H1 (cell line): ENCODE measurements at regions not wholly inside any gene's neighbourhood (a gene's known extent, or its start where the extent isn't known, plus 50 kb on each side); places are given as distances from the start of the nearest gene placed in this dataset.

Experiments
- CTCF ChIA-PET: fragments of 300-600 bp; sonication (Branson Sonifier 250); formaldehyde crosslinking; loops from one replicate; lab custom pipeline; 2021; ENCODE audit not compliant: partially characterized antibody; lab: Charles Lee
- POLR2A ChIA-PET: fragments of 300-600 bp; sonication (Branson Sonifier 250); formaldehyde crosslinking; loops from one replicate; lab custom pipeline; 2021; ENCODE audit warnings: inconsistent platforms; ENCODE audit not compliant: partially characterized antibody; lab: Charles Lee
- DNase-seq, 2 experiments: peaks; one replicate each; pipeline versions ENCODE4 v3.0.0 to v3.0.0-alpha.2; 2010 to 2022; ENCODE audit warnings: low spot score in 2 of 2, low read depth in 1 of 2, mixed read lengths in 1 of 2
- FAIRE-seq: peaks from 2 replicates; lab custom pipeline; 2011; peaks lifted over from hg19 to GRCh38; lab: Jason Lieb, UNC
- H2AFZ ChIP-seq: 2 replicates; pipeline ENCODE4 v1.8.1; 2012; ENCODE audit warnings: low read length, inconsistent platforms
- H2AK5ac ChIP-seq: 2 replicates; pipeline ENCODE4 v1.6.1; 2013; ENCODE audit warnings: low read depth, low read length
- H2BK120ac ChIP-seq: replicated peaks from 2 replicates; pipeline ENCODE3; 2013; ENCODE audit warnings: low read depth, low read length, inconsistent platforms
- H2BK12ac ChIP-seq: 2 replicates; pipeline ENCODE4 v1.6.1; 2013; ENCODE audit warnings: low read depth, low read length
- H2BK15ac ChIP-seq: 2 replicates; pipeline ENCODE4 v1.6.1; 2013; ENCODE audit warnings: low read length
- H2BK20ac ChIP-seq: 2 replicates; pipeline ENCODE4 v1.6.1; 2013; ENCODE audit warnings: low read length
- H2BK5ac ChIP-seq: 2 replicates; pipeline ENCODE4 v1.6.1; 2013; ENCODE audit warnings: low read depth, low read length
- H3K14ac ChIP-seq: 2 replicates; pipeline ENCODE4 v1.6.1; 2013; ENCODE audit warnings: inconsistent platforms; ENCODE audit not compliant: insufficient read length
- H3K18ac ChIP-seq: 2 replicates; pipeline ENCODE4 v1.6.1; 2013; ENCODE audit warnings: low read length; ENCODE audit errors: extremely low read depth
- H3K23ac ChIP-seq: 2 replicates; pipeline ENCODE4 v1.6.1; 2013; ENCODE audit warnings: inconsistent platforms; ENCODE audit not compliant: insufficient read length
- H3K23me2 ChIP-seq: 2 replicates; pipeline ENCODE4 v1.6.1; 2013; ENCODE audit warnings: low read depth, low read length
- H3K27ac ChIP-seq: 2 replicates; pipeline ENCODE4 v1.6.1; 2011; ENCODE audit warnings: low read depth, low read length, inconsistent platforms
- H3K27me3 ChIP-seq, 4 experiments: replicated peaks in 1 of 4; 1 replicate in 1 of 4; 2 replicates in 3 of 4; pipeline versions ENCODE4 v1.6.1 to v1.8.1; 2011 to 2013; ENCODE audit warnings: low read length in 3 of 4, mild to moderate bottlenecking in 3 of 4, inconsistent platforms in 2 of 4, mixed read lengths in 2 of 4, moderate library complexity in 1 of 4; ENCODE audit not compliant: control insufficient read depth in 3 of 4, insufficient read depth in 3 of 4; ENCODE audit errors: extremely low read depth in 1 of 4
- H3K36me3 ChIP-seq, 4 experiments: 2 replicates each; pipeline versions ENCODE4 v1.6.1 to v1.8.1; 2011 to 2013; ENCODE audit warnings: mild to moderate bottlenecking in 4 of 4, low read length in 3 of 4, moderate library complexity in 2 of 4, control low read depth in 1 of 4, inconsistent platforms in 1 of 4; ENCODE audit not compliant: insufficient read depth in 4 of 4, control insufficient read depth in 2 of 4
- H3K4ac ChIP-seq: replicated peaks from 2 replicates; pipeline ENCODE3; 2013; ENCODE audit warnings: low read length, low read depth, mixed read lengths, inconsistent platforms; ENCODE audit not compliant: insufficient read length
- H3K4me1 ChIP-seq, 4 experiments: replicated peaks in 1 of 4; 1 replicate in 1 of 4; 2 replicates in 3 of 4; pipeline versions ENCODE4 v1.6.1 to v1.8.1; 2011 to 2013; ENCODE audit warnings: low read length in 3 of 4, inconsistent platforms in 2 of 4, mixed read lengths in 1 of 4; ENCODE audit not compliant: insufficient read depth in 4 of 4, control insufficient read depth in 3 of 4
- H3K4me2 ChIP-seq, 2 experiments: 2 replicates each; pipeline versions ENCODE4 v1.6.1 to v1.8.1; 2011 to 2013; ENCODE audit warnings: low read depth in 2 of 2, low read length in 2 of 2, control low read depth in 1 of 2, inconsistent platforms in 1 of 2, mild to moderate bottlenecking in 1 of 2; ENCODE audit not compliant: insufficient read depth in 1 of 2
- H3K4me3 ChIP-seq, 4 experiments: fragments of 200-600, 300-600 bp in 1 of 4; sonication (generic), shearing (Covaris generic), sonication (Bioruptor Twin) in 1 of 4; 2 replicates each; pipeline versions ENCODE4 v1.5.1 to v1.8.1; 2011 to 2016; ENCODE audit warnings: low read length in 4 of 4, low read depth in 3 of 4, control low read depth in 2 of 4, inconsistent platforms in 2 of 4, mild to moderate bottlenecking in 2 of 4, mixed read lengths in 1 of 4, moderate library complexity in 1 of 4; ENCODE audit not compliant: insufficient read depth in 2 of 4; ENCODE audit errors: extremely low read depth in 1 of 4
- H3K56ac ChIP-seq: replicated peaks from 2 replicates; pipeline ENCODE3; 2013; ENCODE audit warnings: low read depth, mild to moderate bottlenecking, mixed read lengths, low read length, inconsistent platforms; ENCODE audit not compliant: insufficient read length
- H3K79me1 ChIP-seq: 2 replicates; pipeline ENCODE4 v1.6.1; 2013; ENCODE audit warnings: low read depth, low read length, control low read depth
- H3K79me2 ChIP-seq, 2 experiments: 2 replicates each; pipeline versions ENCODE4 v1.6.1 to v1.8.1; 2012 to 2013; ENCODE audit warnings: low read length in 2 of 2, mild to moderate bottlenecking in 2 of 2, inconsistent platforms in 1 of 2; ENCODE audit not compliant: insufficient read depth in 2 of 2, control insufficient read depth in 1 of 2
- H3K9ac ChIP-seq, 4 experiments: replicated peaks in 1 of 4; 1 replicate in 1 of 4; 2 replicates in 3 of 4; pipeline versions ENCODE4 v1.6.1 to v1.8.1; 2011 to 2013; ENCODE audit warnings: low read depth in 3 of 4, low read length in 3 of 4, control low read depth in 2 of 4, mild to moderate bottlenecking in 2 of 4, moderate library complexity in 2 of 4, inconsistent platforms in 1 of 4; ENCODE audit errors: extremely low read depth in 1 of 4
- H3K9me3 ChIP-seq, 2 experiments: 2 replicates each; pipeline versions ENCODE4 v1.6.1 to v1.8.1; 2012 to 2013; ENCODE audit warnings: mild to moderate bottlenecking in 2 of 2, moderate library complexity in 2 of 2, control low read depth in 1 of 2, inconsistent platforms in 1 of 2, low read depth in 1 of 2, low read length in 1 of 2, mixed read lengths in 1 of 2; ENCODE audit not compliant: insufficient read depth in 2 of 2
- H4K20me1 ChIP-seq, 2 experiments: replicated peaks in 1 of 2; 2 replicates each; pipeline versions ENCODE3 to v1.8.1; 2011 to 2013; ENCODE audit warnings: inconsistent platforms in 2 of 2, low read length in 2 of 2, mild to moderate bottlenecking in 1 of 2; ENCODE audit not compliant: insufficient read depth in 2 of 2, control insufficient read depth in 1 of 2
- H4K5ac ChIP-seq: 2 replicates; pipeline ENCODE4 v1.6.1; 2013; ENCODE audit warnings: low read length, low read depth, mixed read lengths, inconsistent platforms; ENCODE audit not compliant: insufficient read length
- H4K8ac ChIP-seq: 2 replicates; pipeline ENCODE4 v1.8.0; 2013; ENCODE audit warnings: mild to moderate bottlenecking, moderate library complexity, low read length, inconsistent platforms; ENCODE audit not compliant: insufficient read depth; ENCODE audit errors: extremely low read depth
- H4K91ac ChIP-seq: replicated peaks from 2 replicates; pipeline ENCODE3; 2013; ENCODE audit warnings: low read length, mixed read lengths, inconsistent platforms; ENCODE audit not compliant: insufficient read length
- FOSL1 ChIP-seq: IDR thresholded peaks from 2 replicates; pipeline ENCODE4 v1.6.1; 2011; ENCODE audit warnings: mild to moderate bottlenecking, low read depth, low read length, moderate library complexity; ENCODE audit not compliant: insufficient read depth
- NANOG ChIP-seq: IDR thresholded peaks from 2 replicates; pipeline ENCODE4 v1.6.1; 2011; ENCODE audit warnings: low read length, low read depth, mild to moderate bottlenecking, inconsistent platforms; ENCODE audit not compliant: insufficient read depth, poor library complexity, severe bottlenecking
- NRF1 ChIP-seq: IDR thresholded peaks from 2 replicates; pipeline ENCODE4 v1.6.1; 2011; ENCODE audit warnings: mild to moderate bottlenecking, low read depth, low read length, improper control_type of control experiment
- RAD21 ChIP-seq, 2 experiments: IDR thresholded peaks in 1 of 2; conservative IDR thresholded peaks in 1 of 2; 2 replicates each; pipeline ENCODE4 v1.6.1; 2011; ENCODE audit warnings: low read depth in 2 of 2, low read length in 2 of 2, improper control_type of control experiment in 1 of 2, inconsistent platforms in 1 of 2, mild to moderate bottlenecking in 1 of 2, moderate library complexity in 1 of 2
- RXRA ChIP-seq: IDR thresholded peaks from 2 replicates; pipeline ENCODE4 v1.6.1; 2011; ENCODE audit warnings: low read depth, mild to moderate bottlenecking, low read length, moderate library complexity; ENCODE audit not compliant: insufficient read depth
- SIN3A ChIP-seq, 2 experiments: IDR thresholded peaks in 1 of 2; conservative IDR thresholded peaks in 1 of 2; 2 replicates each; pipeline ENCODE4 v1.6.1; 2011 to 2012; ENCODE audit warnings: low read length in 2 of 2, improper control_type of control experiment in 1 of 2, low read depth in 1 of 2, mild to moderate bottlenecking in 1 of 2
- TCF12 ChIP-seq: IDR thresholded peaks from 2 replicates; pipeline ENCODE4 v1.6.1; 2011; ENCODE audit warnings: low read depth, mild to moderate bottlenecking, low read length
- WGBS, 2 experiments: shearing (Covaris generic) in 1 of 2; methylation state at CpG; one replicate each; pipeline versions ENCODE4 v1.1.6 to v1.1.7; 2013 to 2015; ENCODE audit warnings: low lambda C conversion rate in 2 of 2, mixed read lengths in 2 of 2, inconsistent platforms in 1 of 2, low coverage in 1 of 2, missing lambda C conversion rate in 1 of 2; ENCODE audit not compliant: insufficient replicate concordance in 2 of 2, insufficient coverage in 1 of 2, insufficient read length in 1 of 2; ENCODE audit errors: extremely low coverage in 1 of 2, missing lambda C conversion rate in 1 of 2; 5-methylcytosine and 5-hydroxymethylcytosine counted together
- TF ChIP-seq, protein P1 (sequence below): IDR thresholded peaks from 2 replicates; pipeline ENCODE4 v1.6.1; 2012; ENCODE audit warnings: low read length, inconsistent platforms

DNA sequence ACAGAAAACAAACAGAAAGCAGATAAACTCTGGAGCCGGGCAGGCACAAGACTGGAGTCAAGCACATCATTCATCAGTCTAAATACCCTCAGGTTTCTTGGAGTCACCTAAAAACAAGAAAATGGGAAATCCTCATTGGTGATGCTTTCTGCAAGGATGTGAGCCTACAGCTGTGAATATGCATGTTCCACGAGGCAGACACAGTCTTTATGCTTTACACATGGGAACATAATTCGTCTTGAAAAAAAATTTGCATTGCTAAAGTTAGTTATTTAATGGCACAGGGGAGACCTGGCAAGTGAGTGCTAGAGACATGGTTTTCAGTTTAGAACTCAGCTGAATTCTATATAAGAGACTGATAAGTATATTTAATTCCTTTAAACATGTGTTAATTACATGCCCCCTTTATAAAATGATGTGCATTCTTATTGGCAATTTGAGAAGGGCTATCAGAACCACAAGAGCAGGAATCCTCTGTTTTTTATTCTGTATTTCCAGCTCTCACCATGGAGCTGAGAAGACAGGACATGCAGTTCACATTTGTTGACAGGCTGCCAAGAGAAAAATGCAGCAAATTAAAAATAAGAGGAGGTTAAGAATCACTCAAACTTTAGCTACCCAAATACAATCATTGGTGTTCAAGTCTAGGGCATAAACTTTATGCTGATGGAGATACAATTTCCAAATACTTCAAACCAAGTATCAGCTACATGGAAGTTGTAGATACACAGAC lies 438.0 kb upstream of the MPDZ start:
- H2AFZ ChIP-seq, result no peak overlapping the region
- no peaks in the 10 kb centered on the region for H3K79me1 ChIP-seq
- WGBS, 2 experiments, result 60% methylated on average over 3 of the region's 3 CpGs; no CpG with 5 or more reads in 1 of the 2 experiments
- ChIA-PET POLR2A (no interaction called here), CTCF (interaction anchor here (0.6 kb wide), 1 partner anchor 18 kb away, joined by 3 read pairs; no protein-coding TSS in a partner anchor)
- H3K27ac ChIP-seq, result no peak overlapping the region
- H2BK120ac ChIP-seq, result no peak overlapping the region
- H3K4me1 ChIP-seq, result peaks cover 0 to 9% (median 4%) of the 10 kb centered on the region in 4 experiments; a peak in 3 of 7 replicates
- H3K4ac ChIP-seq, result no peak overlapping the region
- no peak overlapping the region for H4K5ac ChIP-seq
- no peak overlapping the region for H4K91ac ChIP-seq
- H3K9ac ChIP-seq, result no peak overlapping the region
- H3K36me3 ChIP-seq, result no peaks in the 10 kb centered on the region
- no peaks in the 10 kb centered on the region for H3K9me3 ChIP-seq
- no peak overlapping the region for H3K18ac ChIP-seq
- H3K56ac ChIP-seq, result no peak overlapping the region
- H2BK15ac ChIP-seq, result no peak overlapping the region
- no peak overlapping the region for H4K8ac ChIP-seq
- H2BK5ac ChIP-seq, result no peak overlapping the region
- H2BK12ac ChIP-seq, result no peak overlapping the region
- no peak overlapping the region for H3K23ac ChIP-seq
- no peak overlapping the region for H2AK5ac ChIP-seq
- DNase-seq (no peak), FAIRE-seq (no peak)
- H4K20me1 ChIP-seq, result no peaks in the 10 kb centered on the region
- H3K14ac ChIP-seq, result no peak overlapping the region
- H2BK20ac ChIP-seq, result no peak overlapping the region
- H3K79me2 ChIP-seq, result no peaks in the 10 kb centered on the region
- H3K23me2 ChIP-seq, result no peaks in the 10 kb centered on the region
- no peak overlapping the region for H3K4me2 ChIP-seq
- TF ChIP-seq FOSL1 (no peak), NANOG (no peak), TCF12 (no peak), RAD21 (IDR thresholded peaks at IDR 0.05 in 1 of 2, conservative IDR thresholded peaks at IDR 0.05 in 1 of 2; ENCODE audit: low read depth in 2 of 2, low read length in 2 of 2) (no peak), RXRA (no peak), SIN3A (conservative IDR thresholded peaks at IDR 0.05 in 1 of 2, IDR thresholded peaks at IDR 0.05 in 1 of 2; ENCODE audit: low read depth in 1 of 2, low read length in 2 of 2) (no peak), NRF1 (no peak)
- TF ChIP-seq, protein P1, sequence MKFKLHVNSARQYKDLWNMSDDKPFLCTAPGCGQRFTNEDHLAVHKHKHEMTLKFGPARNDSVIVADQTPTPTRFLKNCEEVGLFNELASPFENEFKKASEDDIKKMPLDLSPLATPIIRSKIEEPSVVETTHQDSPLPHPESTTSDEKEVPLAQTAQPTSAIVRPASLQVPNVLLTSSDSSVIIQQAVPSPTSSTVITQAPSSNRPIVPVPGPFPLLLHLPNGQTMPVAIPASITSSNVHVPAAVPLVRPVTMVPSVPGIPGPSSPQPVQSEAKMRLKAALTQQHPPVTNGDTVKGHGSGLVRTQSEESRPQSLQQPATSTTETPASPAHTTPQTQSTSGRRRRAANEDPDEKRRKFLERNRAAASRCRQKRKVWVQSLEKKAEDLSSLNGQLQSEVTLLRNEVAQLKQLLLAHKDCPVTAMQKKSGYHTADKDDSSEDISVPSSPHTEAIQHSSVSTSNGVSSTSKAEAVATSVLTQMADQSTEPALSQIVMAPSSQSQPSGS, result no peak
- no peaks in the 10 kb centered on the region for H3K27me3 ChIP-seq
- H3K4me3 ChIP-seq, result no peak overlapping the region
